ENCODE measurements at regions not wholly inside any gene's neighbourhood (a gene's known extent, or its start where the extent isn't known, plus 50 kb on each side); places are given as distances from the start of the nearest gene placed in this dataset.

DNA sequence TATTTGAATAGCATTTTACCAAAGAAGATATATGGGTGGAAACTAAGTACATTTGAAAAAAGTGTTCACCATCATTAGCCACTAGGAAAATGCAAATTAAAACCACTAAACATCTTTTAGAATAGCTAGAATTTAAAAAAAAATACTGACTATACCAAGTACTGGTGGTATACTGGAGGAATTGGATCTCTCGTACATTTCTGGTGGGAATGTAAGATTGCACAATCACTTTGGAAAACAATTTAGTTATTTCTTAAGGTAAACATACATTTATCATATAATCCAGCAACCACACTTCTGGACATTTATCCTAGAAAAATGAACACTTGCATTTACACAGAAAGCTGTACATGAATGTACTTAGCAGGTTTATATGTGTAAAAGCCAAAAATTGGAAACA, 303.5 kb downstream of the MID1IP1 start:
- Histone ChIP-seq H3K27ac (ENCODE audit: low read length) (no peak overlapping the region), H3K4me1 (ENCODE audit: control insufficient read depth, insufficient read depth, low read length) (no peaks in the 10 kb centered on the region), H3K27me3 (ENCODE audit: control insufficient read depth, insufficient read depth, low read length) (no peaks in the 10 kb centered on the region), H3K36me3 (ENCODE audit: control insufficient read depth, insufficient read depth, low read length) (no peaks in the 10 kb centered on the region), H3K9me3 (replicated peaks; ENCODE audit: control insufficient read depth, low read depth, low read length) (no peaks in the 10 kb centered on the region), H3K4me3 (ENCODE audit: low read length) (no peak overlapping the region)
- no CpG with 5 or more reads among the region's 1 CpG for WGBS (ENCODE audit: insufficient coverage)
- DNase-seq = no peak

DNA sequence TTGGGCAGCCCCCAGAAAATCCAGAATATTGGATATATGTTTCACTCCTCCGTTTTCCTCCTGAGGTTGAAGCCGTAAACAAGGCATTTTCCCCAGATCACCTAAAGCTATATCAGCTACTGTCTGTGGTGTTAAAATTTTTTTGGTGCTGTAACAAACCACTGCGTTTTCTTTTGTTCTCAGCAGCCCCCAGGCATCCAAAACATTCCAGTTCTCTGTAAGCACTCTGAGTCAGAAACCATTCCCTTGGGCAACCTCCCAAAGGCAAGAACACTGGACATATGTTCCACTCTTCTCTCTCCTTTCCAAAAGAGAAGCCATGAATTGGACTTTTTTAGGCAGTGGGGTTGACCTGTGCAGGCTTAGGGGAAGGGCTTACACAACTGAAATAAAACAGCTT, 310.9 kb downstream of the MID1IP1 start:
- Histone ChIP-seq H3K4me3 (ENCODE audit: low read length) (no peak overlapping the region), H3K4me1 (ENCODE audit: control insufficient read depth, insufficient read depth, low read length) (no peaks in the 10 kb centered on the region), H3K27ac (ENCODE audit: low read length) (no peak overlapping the region), H3K36me3 (ENCODE audit: control insufficient read depth, insufficient read depth, low read length) (no peaks in the 10 kb centered on the region), H3K27me3 (ENCODE audit: control insufficient read depth, insufficient read depth, low read length) (no peaks in the 10 kb centered on the region), H3K9me3 (replicated peaks; ENCODE audit: control insufficient read depth, low read depth, low read length) (peaks cover 11% of the 10 kb centered on the region)
- no peak for DNase-seq
- no CpG with 5 or more reads among the region's 3 CpGs for WGBS (ENCODE audit: insufficient coverage)

DNA sequence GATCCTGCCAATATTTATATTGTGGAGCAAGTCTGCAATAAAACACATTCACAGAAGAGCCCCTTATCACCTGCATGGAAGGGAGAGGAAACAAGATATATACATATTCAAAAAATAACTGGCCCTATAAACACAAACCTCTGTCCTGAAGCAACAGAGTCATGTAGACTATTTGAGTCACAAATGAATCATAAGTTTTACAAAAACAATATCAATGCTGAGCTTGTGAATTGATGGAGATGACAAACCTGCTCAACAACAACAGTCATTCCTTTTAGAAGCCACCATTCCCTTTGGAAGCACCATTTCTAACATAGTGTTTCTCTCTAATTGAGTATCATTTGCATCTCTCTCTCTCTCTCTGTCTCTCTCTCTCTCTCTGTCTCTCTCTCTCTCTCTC, 313.9 kb downstream of the MID1IP1 start:
- Histone ChIP-seq H3K27me3 (ENCODE audit: control insufficient read depth, insufficient read depth, low read length) (peaks cover 4% of the 10 kb centered on the region), H3K36me3 (ENCODE audit: control insufficient read depth, insufficient read depth, low read length) (no peaks in the 10 kb centered on the region), H3K27ac (ENCODE audit: low read length) (no peak overlapping the region), H3K9me3 (replicated peaks; ENCODE audit: control insufficient read depth, low read depth, low read length) (peaks cover 11% of the 10 kb centered on the region), H3K4me3 (ENCODE audit: low read length) (no peak overlapping the region), H3K4me1 (ENCODE audit: control insufficient read depth, insufficient read depth, low read length) (no peaks in the 10 kb centered on the region)
- no peak for DNase-seq

GRCh38 chrX:39117101-39117500, 315.8 kb downstream of the MID1IP1 start:
- Histone ChIP-seq H3K27me3 (ENCODE audit: control insufficient read depth, insufficient read depth, low read length) (peaks cover 8% of the 10 kb centered on the region), H3K4me1 (ENCODE audit: control insufficient read depth, insufficient read depth, low read length) (no peaks in the 10 kb centered on the region), H3K36me3 (ENCODE audit: control insufficient read depth, insufficient read depth, low read length) (no peaks in the 10 kb centered on the region), H3K27ac (ENCODE audit: low read length) (no peak overlapping the region), H3K4me3 (ENCODE audit: low read length) (no peak overlapping the region), H3K9me3 (replicated peaks; ENCODE audit: control insufficient read depth, low read depth, low read length) (peaks cover 2% of the 10 kb centered on the region)
- DNase-seq = no peak
- WGBS (ENCODE audit: insufficient coverage) = no CpG with 5 or more reads among the region's 2 CpGs

GRCh38 chrX:39121903-39122302, 320.6 kb downstream of the MID1IP1 start:
- no peaks in the 10 kb centered on the region for H3K9me3 ChIP-seq (replicated peaks; ENCODE audit: control insufficient read depth, low read depth, low read length)
- no peaks in the 10 kb centered on the region for H3K36me3 ChIP-seq (ENCODE audit: control insufficient read depth, insufficient read depth, low read length)
- no peaks in the 10 kb centered on the region for H3K4me1 ChIP-seq (ENCODE audit: control insufficient read depth, insufficient read depth, low read length)
- DNase-seq = no peak
- H3K27me3 ChIP-seq (ENCODE audit: control insufficient read depth, insufficient read depth, low read length) = peaks cover 20% of the 10 kb centered on the region
- no peak overlapping the region for H3K27ac ChIP-seq (ENCODE audit: low read length)
- WGBS (ENCODE audit: insufficient coverage) = 100% methylated on average over 1 of the region's 1 CpG
- no peak overlapping the region for H3K4me3 ChIP-seq (ENCODE audit: low read length)

- H3K27me3 ChIP-seq (ENCODE audit: control insufficient read depth, insufficient read depth, low read length) = peaks cover 14% of the 10 kb centered on the region
- peak; percentile 13 for DNase-seq
- no CpG with 5 or more reads among the region's 1 CpG for WGBS (ENCODE audit: insufficient coverage)
- no peak overlapping the region for H3K4me3 ChIP-seq (ENCODE audit: low read length)
- H3K27ac ChIP-seq (ENCODE audit: low read length) = no peak overlapping the region
- H3K4me1 ChIP-seq (ENCODE audit: control insufficient read depth, insufficient read depth, low read length) = no peaks in the 10 kb centered on the region
- no peaks in the 10 kb centered on the region for H3K36me3 ChIP-seq (ENCODE audit: control insufficient read depth, insufficient read depth, low read length)
- no peaks in the 10 kb centered on the region for H3K9me3 ChIP-seq (replicated peaks; ENCODE audit: control insufficient read depth, low read depth, low read length)
Observed at GRCh38 chrX:39125834-39126233, 324.6 kb downstream of the MID1IP1 start.

DNA sequence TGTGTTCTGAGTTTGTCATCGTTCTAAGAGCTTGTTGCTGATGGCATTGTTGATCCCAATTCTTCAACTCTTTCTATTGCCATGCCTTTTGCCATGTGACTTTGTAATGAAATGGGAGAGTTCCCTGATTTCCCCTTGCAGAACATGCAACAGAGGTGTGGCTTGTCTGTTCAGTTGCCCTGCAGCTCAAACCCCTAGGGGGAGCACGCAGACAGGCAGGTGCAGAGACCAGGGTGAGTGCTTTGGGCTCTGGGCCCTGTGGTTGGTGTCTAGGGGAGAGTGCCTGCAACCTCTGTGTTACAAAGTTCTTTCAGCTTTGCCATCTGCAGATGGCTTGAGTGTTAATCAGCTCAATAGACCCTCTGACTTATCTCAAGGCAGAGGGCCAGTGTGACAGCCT, 332.7 kb downstream of the MID1IP1 start:
- H3K9me3 ChIP-seq (replicated peaks; ENCODE audit: control insufficient read depth, low read depth, low read length) = no peaks in the 10 kb centered on the region
- no peak for DNase-seq
- whole genome bisulfite sequencing (ENCODE audit: insufficient coverage) = 14% methylated on average over 1 of the region's 2 CpGs

GRCh38 chrX:39137363-39137954, 336.2 kb downstream of the MID1IP1 start:
- Histone ChIP-seq H3K27me3 (ENCODE audit: control insufficient read depth, insufficient read depth, low read length) (peaks cover 17% of the 10 kb centered on the region), H3K4me1 (ENCODE audit: control insufficient read depth, insufficient read depth, low read length) (no peaks in the 10 kb centered on the region), H3K4me3 (ENCODE audit: low read length) (no peak overlapping the region), H3K27ac (ENCODE audit: low read length) (no peak overlapping the region), H3K36me3 (ENCODE audit: control insufficient read depth, insufficient read depth, low read length) (no peaks in the 10 kb centered on the region), H3K9me3 (replicated peaks; ENCODE audit: control insufficient read depth, low read depth, low read length) (no peaks in the 10 kb centered on the region)
- 70% methylated on average over 2 of the region's 3 CpGs for WGBS (ENCODE audit: insufficient coverage)
- no peak for DNase-seq

More for the DNA sequence above, 332.7 kb downstream of the MID1IP1 start:
- no peaks in the 10 kb centered on the region for H3K36me3 ChIP-seq (ENCODE audit: control insufficient read depth, insufficient read depth, low read length)
- no peak overlapping the region for H3K4me3 ChIP-seq (ENCODE audit: low read length)
- H3K27me3 ChIP-seq (ENCODE audit: control insufficient read depth, insufficient read depth, low read length) = peaks cover 10% of the 10 kb centered on the region
- H3K27ac ChIP-seq (ENCODE audit: low read length) = no peak overlapping the region
- no peaks in the 10 kb centered on the region for H3K4me1 ChIP-seq (ENCODE audit: control insufficient read depth, insufficient read depth, low read length)

- 64% methylated on average over 2 of the region's 3 CpGs for WGBS (ENCODE audit: insufficient coverage)
- H3K36me3 ChIP-seq (ENCODE audit: control insufficient read depth, insufficient read depth, low read length) = no peaks in the 10 kb centered on the region
Observed at GRCh38 chrX:39140581-39140980, 339.3 kb downstream of the MID1IP1 start.

GRCh38 chrX:39144323-39144722, 343.1 kb downstream of the MID1IP1 start:
- no peaks in the 10 kb centered on the region for H3K4me1 ChIP-seq (ENCODE audit: control insufficient read depth, insufficient read depth, low read length)
- peaks cover 34% of the 10 kb centered on the region for H3K27me3 ChIP-seq (ENCODE audit: control insufficient read depth, insufficient read depth, low read length)
- H3K27ac ChIP-seq (ENCODE audit: low read length) = no peak overlapping the region
- no peak for DNase-seq
- no peaks in the 10 kb centered on the region for H3K9me3 ChIP-seq (replicated peaks; ENCODE audit: control insufficient read depth, low read depth, low read length)
- no peak overlapping the region for H3K4me3 ChIP-seq (ENCODE audit: low read length)
- 50% methylated on average over 1 of the region's 3 CpGs for WGBS (ENCODE audit: insufficient coverage)
- H3K36me3 ChIP-seq (ENCODE audit: control insufficient read depth, insufficient read depth, low read length) = no peaks in the 10 kb centered on the region

More at GRCh38 chrX:39140581-39140980, 339.3 kb downstream of the MID1IP1 start:
- Histone ChIP-seq H3K4me1 (ENCODE audit: control insufficient read depth, insufficient read depth, low read length) (no peaks in the 10 kb centered on the region), H3K27me3 (ENCODE audit: control insufficient read depth, insufficient read depth, low read length) (peaks cover 20% of the 10 kb centered on the region), H3K4me3 (ENCODE audit: low read length) (no peak overlapping the region), H3K9me3 (replicated peaks; ENCODE audit: control insufficient read depth, low read depth, low read length) (no peaks in the 10 kb centered on the region), H3K27ac (ENCODE audit: low read length) (no peak overlapping the region)
- no peak for DNase-seq

DNA sequence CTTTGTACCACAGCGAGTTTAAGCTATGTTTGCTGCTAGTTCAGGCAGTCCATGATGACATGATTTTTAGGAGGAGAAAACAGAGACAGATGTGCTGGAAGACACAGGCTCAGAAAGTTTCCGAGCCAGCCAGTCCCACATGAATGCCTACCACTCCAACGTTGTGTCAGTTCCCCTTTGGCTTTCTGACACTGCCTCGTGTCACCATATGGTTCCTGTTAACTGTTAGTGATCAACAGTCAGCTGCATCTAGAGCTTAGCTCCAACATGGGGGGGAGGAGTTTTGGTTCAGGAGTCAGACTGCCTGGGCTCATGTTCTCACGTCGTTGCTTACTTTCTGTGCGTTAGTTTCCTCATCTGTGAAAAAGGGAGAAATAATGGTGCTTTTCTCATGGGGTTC, 343.7 kb downstream of the MID1IP1 start:
- H3K36me3 ChIP-seq (ENCODE audit: control insufficient read depth, insufficient read depth, low read length) = no peaks in the 10 kb centered on the region
- DNase-seq = peak; percentile 51
- H3K9me3 ChIP-seq (replicated peaks; ENCODE audit: control insufficient read depth, low read depth, low read length) = no peaks in the 10 kb centered on the region
- no peak overlapping the region for H3K4me3 ChIP-seq (ENCODE audit: low read length)
- H3K4me1 ChIP-seq (ENCODE audit: control insufficient read depth, insufficient read depth, low read length) = no peaks in the 10 kb centered on the region
- WGBS (ENCODE audit: insufficient coverage) = 57% methylated on average over 3 of the region's 7 CpGs
- no peak overlapping the region for H3K27ac ChIP-seq (ENCODE audit: low read length)
- peaks cover 36% of the 10 kb centered on the region for H3K27me3 ChIP-seq (ENCODE audit: control insufficient read depth, insufficient read depth, low read length)

Data from muscle of leg (tissue), 3 donors.